ENCODE measurements at regions not wholly inside any gene's neighbourhood (a gene's known extent, or its start where the extent isn't known, plus 50 kb on each side); places are given as distances from the start of the nearest gene placed in this dataset.

DNA sequence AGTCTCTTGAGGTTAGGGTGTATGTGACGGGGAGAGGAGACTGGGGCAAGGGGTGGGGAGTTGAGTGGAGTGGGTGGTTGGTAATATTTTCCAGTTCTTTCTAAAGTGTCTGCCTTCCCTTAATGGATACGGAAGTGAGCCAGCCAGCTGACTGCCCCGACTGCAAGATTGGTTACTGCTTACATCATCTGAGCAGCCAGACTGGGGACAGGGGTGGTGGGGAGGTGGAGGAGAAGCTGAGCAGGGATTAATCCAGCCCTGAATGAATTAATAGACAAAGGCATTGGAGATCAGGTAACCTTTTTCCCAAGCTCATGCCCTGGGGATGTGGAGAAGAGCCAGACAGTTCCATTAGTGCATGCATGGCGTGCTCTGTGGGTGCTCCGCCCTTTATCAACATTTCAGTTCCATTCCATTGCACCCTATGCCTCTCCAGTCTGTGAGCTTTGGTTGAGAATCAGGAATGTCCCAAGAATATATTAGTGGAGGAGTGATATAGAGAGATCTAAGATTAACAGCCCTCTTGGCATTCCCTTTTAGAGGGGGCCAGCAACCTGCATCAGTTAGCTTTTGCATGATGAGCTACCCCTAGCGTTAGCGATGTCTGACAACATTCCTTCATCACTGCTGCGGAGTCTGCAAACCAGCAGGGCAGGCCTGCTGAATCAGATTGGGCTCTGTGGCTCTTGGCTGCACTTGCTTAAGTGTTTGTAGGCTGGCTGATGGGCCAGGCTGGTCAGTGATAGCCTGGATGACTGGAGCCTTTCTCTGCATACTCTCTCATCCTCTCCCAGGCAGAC, 67.4 kb downstream of the TNP1 start:
- TF ChIP-seq, protein P1, sequence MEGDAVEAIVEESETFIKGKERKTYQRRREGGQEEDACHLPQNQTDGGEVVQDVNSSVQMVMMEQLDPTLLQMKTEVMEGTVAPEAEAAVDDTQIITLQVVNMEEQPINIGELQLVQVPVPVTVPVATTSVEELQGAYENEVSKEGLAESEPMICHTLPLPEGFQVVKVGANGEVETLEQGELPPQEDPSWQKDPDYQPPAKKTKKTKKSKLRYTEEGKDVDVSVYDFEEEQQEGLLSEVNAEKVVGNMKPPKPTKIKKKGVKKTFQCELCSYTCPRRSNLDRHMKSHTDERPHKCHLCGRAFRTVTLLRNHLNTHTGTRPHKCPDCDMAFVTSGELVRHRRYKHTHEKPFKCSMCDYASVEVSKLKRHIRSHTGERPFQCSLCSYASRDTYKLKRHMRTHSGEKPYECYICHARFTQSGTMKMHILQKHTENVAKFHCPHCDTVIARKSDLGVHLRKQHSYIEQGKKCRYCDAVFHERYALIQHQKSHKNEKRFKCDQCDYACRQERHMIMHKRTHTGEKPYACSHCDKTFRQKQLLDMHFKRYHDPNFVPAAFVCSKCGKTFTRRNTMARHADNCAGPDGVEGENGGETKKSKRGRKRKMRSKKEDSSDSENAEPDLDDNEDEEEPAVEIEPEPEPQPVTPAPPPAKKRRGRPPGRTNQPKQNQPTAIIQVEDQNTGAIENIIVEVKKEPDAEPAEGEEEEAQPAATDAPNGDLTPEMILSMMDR (conservative IDR thresholded peaks at IDR 0.05; ENCODE audit: low read length): no peak
- no peak for TF ChIP-seq EZH2phosphoT487 (IDR thresholded peaks at IDR 0.05; ENCODE audit: borderline replicate concordance, low read depth, low read length)
